K562 (cell line): ENCODE measurements at regions not wholly inside any gene's neighbourhood (a gene's known extent, or its start where the extent isn't known, plus 50 kb on each side); places are given as distances from the start of the nearest gene placed in this dataset.

Experiments used
- GATAD2B ChIP-seq: fragments of 450-650 bp; IDR thresholded peaks from 2 replicates; pipeline ENCODE4 v1.6.1; 2017; ENCODE audit warnings: mild to moderate bottlenecking, borderline replicate concordance
- MEF2A ChIP-seq: IDR thresholded peaks from 2 replicates; pipeline ENCODE4 v1.6.1; 2011; ENCODE audit warnings: low read depth, mild to moderate bottlenecking, low read length, moderate library complexity; ENCODE audit not compliant: control insufficient read depth
- SMARCB1 ChIP-seq: IDR thresholded peaks from 2 replicates; pipeline ENCODE4 v1.6.1; 2011; ENCODE audit warnings: improper control_type of control experiment, low read depth; ENCODE audit not compliant: insufficient read length

GRCh38 chrX:73922856-73923455 lies 70.4 kb upstream of the XIST start:
- no peak for TF ChIP-seq SMARCB1
- no peak for TF ChIP-seq MEF2A
- no peak for TF ChIP-seq GATAD2B
